Fibroblast of skin of left quadriceps (primary cell): ENCODE measurements at regions not wholly inside any gene's neighbourhood (a gene's known extent, or its start where the extent isn't known, plus 50 kb on each side); places are given as distances from the start of the nearest gene placed in this dataset.

ENCODE experiments used
- DNase-seq, 2 experiments: peaks; one replicate each; pipeline ENCODE4 v3.0.0-alpha.2; 2013; ENCODE audit warnings: low read depth in 2 of 2

DNA sequence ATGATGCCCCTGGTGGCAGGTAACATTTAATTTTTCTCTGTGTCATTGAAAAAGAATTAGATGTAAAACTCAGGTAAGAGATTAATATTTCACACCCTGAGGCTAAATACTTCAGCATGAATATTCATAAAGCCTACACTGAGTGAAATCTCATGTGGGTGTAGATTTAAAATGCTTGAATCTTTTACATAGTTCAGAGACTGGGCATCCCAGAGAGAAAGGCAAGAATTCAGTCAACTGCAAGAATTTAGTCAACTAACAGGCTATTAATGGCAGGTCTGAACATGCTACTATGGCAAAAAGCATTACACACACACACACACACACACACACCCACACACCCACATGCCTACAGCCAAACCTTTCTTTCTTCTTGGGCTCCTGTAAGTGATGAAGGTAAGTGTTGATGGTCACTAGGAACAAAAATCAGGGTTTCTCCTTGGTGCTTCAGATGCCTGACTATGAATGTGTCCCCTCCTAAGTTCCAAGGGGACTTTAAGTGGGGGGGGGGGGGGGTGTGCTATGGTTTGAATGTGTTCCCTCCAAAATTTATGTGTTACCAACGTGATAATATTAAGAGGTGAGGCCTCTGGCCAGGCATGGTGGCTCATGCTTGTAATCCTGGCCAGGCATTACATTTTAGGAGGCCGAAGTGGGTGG, 63.7 kb upstream of the PSMD7 start:
- no peak for DNase-seq

DNA sequence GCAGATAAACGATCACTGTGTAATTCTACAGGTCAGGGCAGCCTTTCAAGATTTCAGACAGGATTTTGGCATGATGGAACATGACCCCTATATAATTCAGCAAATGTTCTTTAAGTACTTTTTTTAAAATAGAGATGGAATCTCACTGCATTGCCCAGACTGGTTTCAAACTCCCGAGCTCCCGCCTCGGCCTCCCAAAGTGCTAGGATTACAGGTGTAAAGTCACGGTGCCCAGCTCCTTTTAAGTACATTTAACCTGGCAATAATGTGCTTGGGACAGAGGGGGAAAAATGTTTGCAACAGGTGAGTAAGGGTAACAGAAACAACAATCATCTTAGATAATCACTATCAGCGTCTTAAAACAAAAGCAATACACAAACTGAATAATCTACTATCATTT, 66.5 kb upstream of the PSMD7 start:
- DNase-seq: no peak

DNA sequence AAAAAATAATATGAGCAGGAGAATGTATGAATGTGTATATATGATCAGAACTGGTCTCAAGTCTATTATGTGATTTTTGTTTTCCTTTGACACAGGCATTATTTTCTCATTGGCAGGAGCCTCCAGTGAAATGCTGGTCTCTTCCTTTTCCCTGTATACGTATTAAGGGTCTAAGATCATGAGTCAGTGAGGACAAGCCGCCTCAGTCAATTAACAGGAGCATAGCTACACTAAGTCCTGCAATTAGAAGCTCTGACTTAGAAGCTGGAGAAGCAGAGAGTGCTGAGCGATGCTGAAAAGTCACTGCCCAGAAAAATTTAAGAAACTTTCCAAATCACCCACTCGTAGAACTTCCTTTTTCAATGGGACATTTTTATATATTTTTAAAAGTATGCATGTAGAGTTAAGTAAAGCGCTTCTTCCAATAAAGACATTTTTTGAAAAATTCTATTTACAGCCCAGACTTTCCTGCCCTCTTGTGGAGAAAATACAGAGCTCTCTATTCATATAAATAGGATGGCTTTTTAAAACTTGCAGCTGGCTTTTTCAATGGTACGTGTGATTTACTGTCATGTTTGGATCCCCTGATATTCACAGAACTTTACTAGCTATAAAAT, 70.2 kb upstream of the PSMD7 start:
- DNase-seq: peak; percentile 34

- DNase-seq: peak; percentile 41 to 49
Observed at GRCh38 chr16:74224828-74225612, 71.6 kb upstream of the PSMD7 start.

DNA sequence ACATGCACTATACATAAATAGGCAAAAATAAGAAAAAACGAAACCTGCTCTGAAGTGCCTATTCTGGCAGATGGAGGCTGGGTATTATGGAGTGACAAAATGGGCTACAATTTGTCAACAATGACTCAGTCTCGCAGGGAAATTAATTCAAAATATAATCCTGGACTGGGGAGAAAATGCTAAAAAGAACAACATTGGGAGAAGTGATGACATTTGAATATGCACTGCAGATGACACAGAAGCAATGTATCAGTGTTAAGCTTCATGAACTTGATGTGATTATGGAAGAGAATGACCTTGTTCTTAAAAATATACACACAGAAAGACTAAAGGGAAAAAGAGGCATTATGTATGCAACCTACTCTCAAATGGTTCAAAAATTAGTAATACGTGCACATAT, 74.8 kb upstream of the PSMD7 start:
- DNase-seq: no peak

GRCh38 chr16:74219706-74220105, 76.9 kb upstream of the PSMD7 start:
- no peak for DNase-seq

GRCh38 chr16:74218871-74219270, 77.7 kb upstream of the PSMD7 start:
- DNase-seq: no peak

GRCh38 chr16:74216319-74216718, 80.3 kb upstream of the PSMD7 start:
- peak; percentile 58 to 60 for DNase-seq

GRCh38 chr16:74215249-74215648, 81.4 kb upstream of the PSMD7 start:
- DNase-seq: no peak

DNA sequence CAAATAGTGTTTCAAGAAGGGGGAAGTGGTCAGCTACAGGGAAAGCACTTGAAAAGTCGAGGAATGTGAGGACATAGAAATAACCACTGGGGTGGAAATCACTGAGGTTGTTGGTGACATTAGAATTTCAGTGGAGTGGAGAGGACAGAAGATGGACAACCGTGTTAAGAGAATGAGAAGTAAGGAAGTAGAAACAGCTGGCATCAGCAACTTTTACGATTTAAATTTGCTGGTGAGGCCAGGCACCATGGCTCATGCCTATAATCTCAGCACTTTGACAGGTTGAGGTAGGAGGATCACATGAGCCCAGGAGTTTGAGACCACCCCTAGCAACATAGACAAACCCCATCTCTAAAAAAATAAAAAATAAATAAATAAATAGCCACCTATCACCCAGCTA, 83.2 kb upstream of the PSMD7 start:
- DNase-seq: no peak

- DNase-seq: no peak
Observed at GRCh38 chr16:74210245-74210644, 86.4 kb upstream of the PSMD7 start.

DNA sequence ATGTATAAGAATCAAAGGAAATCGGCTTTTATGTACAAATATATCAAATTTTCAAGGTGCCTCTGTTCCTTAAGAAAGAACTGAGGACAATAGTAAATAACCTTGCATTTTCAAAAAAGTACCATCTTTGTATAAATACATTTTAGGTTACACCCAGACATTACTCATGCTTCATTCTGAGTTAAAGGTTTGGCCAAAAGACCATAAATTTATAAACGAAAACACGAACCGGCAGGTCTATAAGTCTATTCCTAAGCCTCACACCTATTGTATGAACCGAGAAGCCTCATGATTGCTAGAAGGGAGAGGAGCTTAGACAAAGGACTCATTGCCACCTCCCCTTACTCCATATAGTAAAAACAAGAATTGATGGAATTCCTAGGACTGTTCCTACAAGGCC, 94.6 kb upstream of the PSMD7 start:
- no peak for DNase-seq

GRCh38 chr16:74201576-74201975, 95.0 kb upstream of the PSMD7 start:
- DNase-seq: peak; percentile 87 to 88

DNA sequence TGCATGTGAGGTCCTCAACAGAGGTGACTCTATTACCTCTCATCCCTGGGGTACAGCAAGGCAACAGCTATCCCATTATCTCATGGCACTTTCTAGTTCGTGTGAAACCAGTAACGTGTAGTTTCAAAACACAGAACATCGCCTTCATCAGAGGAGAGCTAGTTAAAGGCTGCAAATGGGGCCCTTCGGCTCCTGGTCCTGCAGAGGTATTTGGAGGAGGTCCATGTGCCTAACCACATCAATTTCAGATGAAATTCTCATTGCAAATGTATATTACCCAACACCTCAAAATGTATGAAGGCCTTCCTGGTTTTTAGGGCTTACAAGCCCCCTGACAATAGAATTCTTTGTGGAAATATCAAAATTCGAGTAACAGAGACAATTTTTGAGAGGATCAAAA, 95.7 kb upstream of the PSMD7 start:
- peak; percentile 37 to 41 for DNase-seq

GRCh38 chr16:74199842-74200124, 96.8 kb upstream of the PSMD7 start:
- DNase-seq: no peak

GRCh38 chr16:74199066-74199841, 97.4 kb upstream of the PSMD7 start:
- no peak for DNase-seq

DNA sequence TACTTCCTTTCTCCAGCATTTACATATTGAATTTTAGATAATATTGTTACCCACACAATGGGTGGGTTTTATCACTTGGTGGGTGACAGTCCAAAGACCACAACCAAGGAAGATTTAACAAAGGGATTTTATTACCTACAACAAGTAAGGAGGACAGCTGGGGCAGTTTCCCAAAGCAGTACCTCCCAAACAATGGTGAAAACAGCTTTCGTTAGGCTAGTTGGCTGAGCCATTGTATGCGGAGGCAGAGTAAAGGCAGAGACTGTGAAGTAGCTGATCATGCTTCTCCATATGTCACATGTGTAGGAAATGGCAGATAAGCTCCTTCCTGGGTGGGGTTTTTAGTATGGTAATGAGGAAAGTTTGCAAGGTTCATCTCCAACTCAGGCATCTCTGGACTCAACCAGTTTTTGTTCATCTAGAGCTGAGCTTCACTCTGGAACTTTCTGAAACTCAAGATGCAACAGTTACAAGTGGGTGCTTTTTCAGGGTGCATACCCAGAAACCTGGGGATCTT, 104.3 kb upstream of the PSMD7 start:
- no peak for DNase-seq

DNA sequence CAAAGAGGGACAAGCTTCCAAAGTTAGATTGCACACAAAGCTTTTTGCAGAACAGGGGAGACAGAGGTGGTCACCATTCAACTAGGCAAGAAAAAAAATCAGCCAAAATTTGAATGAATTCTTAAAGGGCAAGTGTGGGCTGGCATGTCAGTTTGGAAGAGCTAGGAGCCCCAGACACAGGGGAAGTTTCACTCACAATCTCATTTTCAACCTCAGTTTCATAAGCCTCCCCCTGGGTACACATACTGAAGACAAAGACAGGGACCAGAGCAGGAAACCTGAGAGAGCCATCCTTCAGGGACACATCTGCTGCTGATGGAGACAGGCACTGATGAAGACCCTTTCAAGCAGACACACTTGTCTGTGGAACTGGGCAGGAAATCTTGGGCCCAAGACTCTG, 106.3 kb upstream of the PSMD7 start:
- no peak for DNase-seq

DNA sequence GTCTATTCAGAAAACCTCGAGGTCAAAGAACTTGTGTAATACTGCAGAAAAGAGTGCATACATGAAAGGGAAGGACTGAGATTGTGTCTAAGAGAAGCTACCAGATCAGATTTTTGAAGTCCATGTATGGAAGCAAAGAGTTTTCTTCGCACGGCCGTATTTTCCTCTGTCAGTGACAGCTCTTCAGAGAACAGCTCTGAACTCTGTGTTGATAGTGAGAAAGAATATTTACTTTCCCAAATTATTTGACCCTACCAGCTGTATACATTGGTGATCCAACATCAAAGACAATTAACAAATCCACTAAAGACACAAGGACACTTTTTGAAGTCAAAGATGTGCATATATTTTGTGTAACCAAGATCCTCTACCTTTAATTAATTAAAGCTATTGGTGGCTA, 107.8 kb upstream of the PSMD7 start:
- DNase-seq: no peak

- peak; percentile 94 for DNase-seq
Observed at GRCh38 chr16:74186561-74186971, 110.0 kb upstream of the PSMD7 start.

GRCh38 chr16:74184839-74185238, 111.8 kb upstream of the PSMD7 start:
- DNase-seq: no peak
